Esophagus muscularis mucosa (tissue), 4 donors: ENCODE measurements at regions not wholly inside any gene's neighbourhood (a gene's known extent, or its start where the extent isn't known, plus 50 kb on each side); places are given as distances from the start of the nearest gene placed in this dataset.

Source experiments
- DNase-seq: peaks from one replicate; pipeline ENCODE4 v3.0.0-alpha.2; 2017; ENCODE audit errors: extremely low spot score
- H3K27ac ChIP-seq, 4 donors: fragments of 200-600 bp; sonication (generic); replicated peaks in 1 of 4; 1 replicate in 3 of 4; 2 replicates in 1 of 4; pipeline ENCODE4 v1.5.1; 2016 to 2019; ENCODE audit warnings: mild to moderate bottlenecking in 1 of 4
- H3K27me3 ChIP-seq, 4 donors: fragments of 200-600 bp; sonication (generic); one replicate each; pipeline versions ENCODE4 v1.5.1 to v1.6.0; 2016 to 2019
- H3K36me3 ChIP-seq, 4 donors: fragments of 200-600 bp; sonication (generic); one replicate each; pipeline ENCODE4 v1.5.1; 2016 to 2019
- H3K4me1 ChIP-seq, 4 donors: fragments of 200-600 bp; sonication (generic); one replicate each; pipeline ENCODE4 v1.5.1; 2016 to 2019
- H3K4me3 ChIP-seq, 4 donors: fragments of 200-600 bp; sonication (generic); 1 replicate in 2 of 4; 2 replicates in 2 of 4; pipeline ENCODE4 v1.5.1; 2016 to 2019; ENCODE audit warnings: mild to moderate bottlenecking in 4 of 4, moderate library complexity in 1 of 4
- H3K9me3 ChIP-seq, 4 donors: fragments of 200-600 bp; sonication (generic); 1 replicate in 3 of 4; 2 replicates in 1 of 4; pipeline ENCODE4 v1.5.1; 2016 to 2019
- EP300 ChIP-seq: sonication (generic); formaldehyde crosslinking; IDR thresholded peaks from one replicate; pipeline ENCODE4 v1.6.1; 2017; ENCODE audit warnings: antibody characterized with exemption
- POLR2A ChIP-seq: fragments of 450-650 bp; IDR thresholded peaks from one replicate; pipeline ENCODE4 v1.6.1; 2017; ENCODE audit warnings: antibody characterized with exemption, moderate library complexity, mild to moderate bottlenecking, low read depth
- POLR2AphosphoS5 ChIP-seq, 2 donors: sonication (generic); formaldehyde crosslinking; IDR thresholded peaks; one replicate each; pipeline ENCODE4 v1.6.1; 2017; ENCODE audit warnings: antibody characterized with exemption in 2 of 2
- WGBS: methylation state at CpG from one replicate; pipeline ENCODE4 v1.1.5; 2018; 5-methylcytosine and 5-hydroxymethylcytosine counted together
- intact Hi-C: fragments of 100-400 bp; cut with DNase I; formaldehyde crosslinking; loops from one replicate; pipeline ENCODE4 v1.15.1; 2023
- TF ChIP-seq, protein P1 (sequence below), 3 experiments: fragments of 200-600 bp in 2 of 3; fragments of 450-650 bp in 1 of 3; sonication (generic) in 2 of 3; IDR thresholded peaks; one replicate each; pipeline ENCODE4 v1.5.1; 2017 to 2019; ENCODE audit warnings: antibody characterized with exemption in 3 of 3, mild to moderate bottlenecking in 2 of 3, moderate library complexity in 1 of 3

DNA sequence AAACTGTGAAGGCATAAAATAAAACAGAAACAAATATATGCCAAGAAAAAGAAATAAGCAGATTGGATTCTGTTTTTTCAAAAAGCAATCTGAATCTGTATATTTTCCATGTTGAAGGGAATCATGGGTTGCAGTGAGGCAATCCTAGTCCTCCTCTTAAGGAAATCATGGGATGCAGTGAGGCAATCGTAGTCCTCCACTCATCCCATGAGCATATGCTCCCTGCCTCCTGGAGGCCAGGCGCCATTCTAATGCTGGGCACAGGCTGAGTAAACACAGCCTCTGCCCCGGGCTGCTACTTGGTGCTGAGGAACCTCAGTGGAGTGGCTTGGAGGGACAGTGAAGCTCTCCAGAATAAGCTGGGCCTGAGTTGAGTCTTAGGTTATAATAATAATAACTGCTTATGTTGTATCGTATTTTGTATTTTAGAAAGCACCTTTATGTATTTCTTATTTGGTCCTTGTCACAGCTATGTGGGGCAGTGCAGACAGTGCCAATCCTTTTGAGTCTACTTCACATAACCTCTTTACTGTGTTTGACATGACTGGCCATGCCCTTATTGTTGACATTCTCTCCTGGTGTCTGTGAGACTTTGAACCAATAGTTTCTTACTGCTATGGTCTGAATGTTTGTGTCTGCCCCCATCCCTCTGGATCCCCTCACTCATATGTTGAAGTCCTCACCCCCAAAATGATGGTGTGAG is 56.6 kb upstream of the CITED2 start:
- Histone ChIP-seq H3K27ac (no peak overlapping the region), H3K27me3 (no peaks in the 10 kb centered on the region), H3K9me3 (no peaks in the 10 kb centered on the region), H3K4me1 (peaks cover 0 to under 1% (median 0%) of the 10 kb centered on the region in 4 donors), H3K36me3 (no peaks in the 10 kb centered on the region), H3K4me3 (no peak overlapping the region)
- TF ChIP-seq EP300 (no peak), POLR2AphosphoS5 (IDR thresholded peaks at IDR 0.05) (no peak), POLR2A (no peak)
- TF ChIP-seq, protein P1, sequence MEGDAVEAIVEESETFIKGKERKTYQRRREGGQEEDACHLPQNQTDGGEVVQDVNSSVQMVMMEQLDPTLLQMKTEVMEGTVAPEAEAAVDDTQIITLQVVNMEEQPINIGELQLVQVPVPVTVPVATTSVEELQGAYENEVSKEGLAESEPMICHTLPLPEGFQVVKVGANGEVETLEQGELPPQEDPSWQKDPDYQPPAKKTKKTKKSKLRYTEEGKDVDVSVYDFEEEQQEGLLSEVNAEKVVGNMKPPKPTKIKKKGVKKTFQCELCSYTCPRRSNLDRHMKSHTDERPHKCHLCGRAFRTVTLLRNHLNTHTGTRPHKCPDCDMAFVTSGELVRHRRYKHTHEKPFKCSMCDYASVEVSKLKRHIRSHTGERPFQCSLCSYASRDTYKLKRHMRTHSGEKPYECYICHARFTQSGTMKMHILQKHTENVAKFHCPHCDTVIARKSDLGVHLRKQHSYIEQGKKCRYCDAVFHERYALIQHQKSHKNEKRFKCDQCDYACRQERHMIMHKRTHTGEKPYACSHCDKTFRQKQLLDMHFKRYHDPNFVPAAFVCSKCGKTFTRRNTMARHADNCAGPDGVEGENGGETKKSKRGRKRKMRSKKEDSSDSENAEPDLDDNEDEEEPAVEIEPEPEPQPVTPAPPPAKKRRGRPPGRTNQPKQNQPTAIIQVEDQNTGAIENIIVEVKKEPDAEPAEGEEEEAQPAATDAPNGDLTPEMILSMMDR (IDR thresholded peaks at IDR 0.05), result no peak
- 96% methylated on average over 4 of the region's 4 CpGs for WGBS
- intact Hi-C loops, result no loop called here
- no peak for DNase-seq

DNA sequence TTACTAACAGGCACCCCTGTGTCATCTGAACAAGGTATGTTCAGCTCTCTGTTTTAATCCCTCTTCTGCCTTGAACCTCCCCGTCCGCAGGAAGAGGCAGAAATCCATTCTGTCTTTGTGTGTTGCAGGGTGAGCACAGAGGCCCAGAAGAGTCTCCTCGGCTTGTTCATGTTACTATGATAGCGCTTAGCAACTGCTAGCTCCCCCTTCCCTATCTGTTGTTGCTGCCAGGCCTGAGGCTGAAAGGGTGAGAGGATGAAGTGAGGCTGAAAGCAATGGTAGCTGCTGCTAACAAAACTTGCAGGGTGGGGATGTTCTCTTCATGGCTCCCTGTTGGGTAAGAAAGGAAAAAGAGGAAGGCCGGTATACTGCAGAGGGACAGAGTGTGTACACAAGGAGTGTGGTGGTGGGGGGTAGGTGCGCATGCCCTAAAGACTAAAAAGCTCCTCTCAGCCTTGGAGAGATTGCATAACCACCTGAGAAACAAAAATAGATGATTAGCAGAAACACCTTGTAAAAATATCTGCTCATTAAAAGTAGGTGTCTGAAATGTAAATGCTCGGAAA is 55.2 kb upstream of the CITED2 start:
- WGBS, result 79% methylated on average over 7 of the region's 7 CpGs
- TF ChIP-seq POLR2AphosphoS5 (IDR thresholded peaks at IDR 0.05) (no peak), POLR2A (no peak), EP300 (no peak)
- TF ChIP-seq, protein P1 (IDR thresholded peaks at IDR 0.05), result no peak
- Histone ChIP-seq H3K9me3 (no peaks in the 10 kb centered on the region), H3K27ac (no peak overlapping the region), H3K36me3 (no peaks in the 10 kb centered on the region), H3K4me3 (no peak overlapping the region), H3K27me3 (no peaks in the 10 kb centered on the region), H3K4me1 (peaks cover 0 to 8% (median 0%) of the 10 kb centered on the region in 4 donors)
- intact Hi-C loops, result no loop called here
- no peak for DNase-seq

DNA sequence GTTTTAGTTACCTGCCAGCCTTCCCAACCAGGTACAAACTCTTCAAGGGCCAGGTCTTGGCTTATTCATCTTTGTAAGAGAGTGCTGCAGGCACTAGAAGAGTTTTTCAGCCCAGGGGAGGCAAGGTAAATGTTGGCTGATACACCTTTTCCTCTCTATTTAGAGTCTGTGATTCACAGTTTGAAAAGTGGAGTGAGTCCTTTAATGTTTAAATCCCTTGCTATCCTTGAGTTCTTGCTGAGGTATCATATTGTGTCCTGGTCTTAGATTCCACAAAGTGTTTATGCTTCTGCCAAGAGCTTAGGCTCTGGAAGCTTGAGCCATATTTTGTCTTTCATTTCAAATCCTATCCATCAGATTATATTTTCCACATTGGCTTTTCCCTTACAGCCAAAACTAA is 52.8 kb upstream of the CITED2 start:
- Histone ChIP-seq H3K4me1 (peaks cover 0 to 13% (median 3%) of the 10 kb centered on the region in 4 donors), H3K27ac (no peak overlapping the region), H3K4me3 (no peak overlapping the region), H3K9me3 (no peaks in the 10 kb centered on the region), H3K27me3 (no peaks in the 10 kb centered on the region), H3K36me3 (no peaks in the 10 kb centered on the region)
- TF ChIP-seq POLR2A (no peak), POLR2AphosphoS5 (IDR thresholded peaks at IDR 0.05) (no peak), EP300 (no peak)
- TF ChIP-seq, protein P1 (IDR thresholded peaks at IDR 0.05), result no peak
- DNase-seq, result no peak
- intact Hi-C loops, result no loop called here

DNA sequence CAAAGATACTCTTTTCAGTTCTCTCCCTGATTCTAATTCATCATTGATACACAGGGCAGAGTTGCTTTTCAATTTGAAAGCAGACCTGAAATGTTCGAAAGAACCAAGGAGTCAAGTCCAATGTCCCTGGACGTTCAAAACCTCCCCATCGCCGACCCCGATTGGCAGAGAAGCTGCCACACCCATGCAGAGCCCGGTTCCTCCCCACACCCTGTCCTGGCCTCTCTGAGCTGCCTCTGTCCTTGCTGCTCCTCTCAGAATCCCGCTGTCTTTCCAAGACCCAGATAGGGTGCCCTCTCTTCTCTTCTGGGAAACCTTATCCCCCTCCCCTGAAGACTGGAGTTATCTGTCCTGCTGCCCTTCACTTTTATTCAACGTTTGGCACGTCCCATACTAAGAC is 52.3 kb upstream of the CITED2 start:
- no peaks in the 10 kb centered on the region for H3K9me3 ChIP-seq
- H3K4me3 ChIP-seq, result no peak overlapping the region
- WGBS, result 94% methylated on average over 9 of the region's 9 CpGs
- H3K4me1 ChIP-seq, result peaks cover 0 to 17% (median 4%) of the 10 kb centered on the region in 4 donors
- intact Hi-C loops, result no loop called here
- DNase-seq, result no peak
- TF ChIP-seq POLR2AphosphoS5 (IDR thresholded peaks at IDR 0.05) (no peak), EP300 (no peak), POLR2A (no peak)
- TF ChIP-seq, protein P1 (IDR thresholded peaks at IDR 0.05), result no peak
- no peak overlapping the region for H3K27ac ChIP-seq
- no peaks in the 10 kb centered on the region for H3K36me3 ChIP-seq
- H3K27me3 ChIP-seq, result no peaks in the 10 kb centered on the region
